Heart left ventricle (tissue), 16 donors: ENCODE measurements at regions not wholly inside any gene's neighbourhood (a gene's known extent, or its start where the extent isn't known, plus 50 kb on each side); places are given as distances from the start of the nearest gene placed in this dataset.

Experiments
- ATAC-seq, 4 donors: fragments of 200-7000 bp; cut with Tn5 transposase; one replicate each; pipeline ENCODE4 v1.9.1; 2020 to 2022; ENCODE audit warnings: moderate library complexity in 4 of 4, mild to moderate bottlenecking in 3 of 4, moderate number of reproducible peaks in 1 of 4
- DNase-seq, 5 donors: peaks; one replicate each; pipeline ENCODE4 v3.0.0-alpha.2; 2020
- H3K27ac ChIP-seq, 12 donors: fragments of 200-600 bp; sonication (generic) in 4 of 12; one replicate each; pipeline versions ENCODE4 v1.5.0 to v1.8.0; 2016 to 2022; ENCODE audit warnings: mild to moderate bottlenecking in 2 of 12
- H3K27me3 ChIP-seq, 9 donors: fragments of 200-600 bp; sonication (generic) in 2 of 9; one replicate each; pipeline versions ENCODE4 v1.5.1 to v1.8.0; 2016 to 2022; ENCODE audit warnings: mild to moderate bottlenecking in 3 of 9
- H3K36me3 ChIP-seq, 9 donors: fragments of 200-600 bp; sonication (generic) in 2 of 9; one replicate each; pipeline versions ENCODE4 v1.5.0 to v1.8.0; 2018 to 2022; ENCODE audit warnings: mild to moderate bottlenecking in 2 of 9
- H3K4me1 ChIP-seq, 12 donors: fragments of 200-600 bp; sonication (generic) in 4 of 12; one replicate each; pipeline versions ENCODE4 v1.5.0 to v1.8.0; 2016 to 2022; ENCODE audit warnings: mild to moderate bottlenecking in 3 of 12
- H3K4me3 ChIP-seq, 12 donors: fragments of 200-600 bp; sonication (generic) in 4 of 12; one replicate each; pipeline versions ENCODE4 v1.5.0 to v1.8.0; 2017 to 2022; ENCODE audit warnings: mild to moderate bottlenecking in 9 of 12, moderate library complexity in 4 of 12
- H3K9me3 ChIP-seq, 12 donors: fragments of 200-600 bp; sonication (generic) in 4 of 12; one replicate each; pipeline versions ENCODE4 v1.5.0 to v1.8.0; 2016 to 2022; ENCODE audit warnings: mild to moderate bottlenecking in 1 of 12
- POLR2A ChIP-seq, 2 donors: fragments of 450-650 bp; IDR thresholded peaks; one replicate each; pipeline ENCODE4 v1.6.1; 2017; ENCODE audit warnings: antibody characterized with exemption in 2 of 2, mild to moderate bottlenecking in 2 of 2, moderate library complexity in 2 of 2
- WGBS, 4 donors: extraction: QIAGEN DNeasy Blood & Tissue Kit in 2 of 4; methylation state at CpG; one replicate each; pipeline versions ENCODE4 v1.1.5 to v1.1.7; 2013 to 2018; 5-methylcytosine and 5-hydroxymethylcytosine counted together
- intact Hi-C, 10 donors: fragments of 100-400 bp; cut with DNase I; formaldehyde crosslinking; loops; one replicate each; pipeline versions ENCODE4 v1.11.1 to v1.14.2; 2022
- TF ChIP-seq, protein P1 (sequence below), 12 donors: fragments of 200-600 bp; sonication (generic) in 4 of 12; IDR thresholded peaks; one replicate each; pipeline versions ENCODE4 v1.5.0 to v1.8.0; 2018 to 2022; ENCODE audit warnings: antibody characterized with exemption in 12 of 12, mild to moderate bottlenecking in 5 of 12
- donor health status: ischemic (EF 13 %, LVEDD 7.1; RV severe dilation, severe dysfunction).
- donor health status: healthy with polysubstance abuse.
- donor health status: DM: no; HTN: yes; CAD: no.
- donor health status: DM: no; HTN: no; CAD: no.
- donor health status: ischemic (EF 25% LVEDD 6.9; RV normal size, moderate dysfunction).
- donor health status: ischemic (EF 25% LVEDD 5.7; RV mildly dilated, moderate dysfunction).
- donor health status: healthy.
- donor health status: DM: yes; HTN: yes; CAD: no.
- donor health status: ischemic (EF 35%, LVEDD 5.7; RV mildly dilated, moderate dysfunction).
- donor health status: nonischemic (EF 11% LVEDD 7.7; RV severe dilation, severe dysfunction).
- donor health status: DM: yes; HTN: yes; CAD: no.
- donor health status: PGD.
- donor health status: ischemic (EF 29% LVEDD 5.4; RV normal size, mild dysfunction).
- donor health status: nonischemic (EF 23%, LVEDD 6.1; RV moderate dilation, normal function).

DNA sequence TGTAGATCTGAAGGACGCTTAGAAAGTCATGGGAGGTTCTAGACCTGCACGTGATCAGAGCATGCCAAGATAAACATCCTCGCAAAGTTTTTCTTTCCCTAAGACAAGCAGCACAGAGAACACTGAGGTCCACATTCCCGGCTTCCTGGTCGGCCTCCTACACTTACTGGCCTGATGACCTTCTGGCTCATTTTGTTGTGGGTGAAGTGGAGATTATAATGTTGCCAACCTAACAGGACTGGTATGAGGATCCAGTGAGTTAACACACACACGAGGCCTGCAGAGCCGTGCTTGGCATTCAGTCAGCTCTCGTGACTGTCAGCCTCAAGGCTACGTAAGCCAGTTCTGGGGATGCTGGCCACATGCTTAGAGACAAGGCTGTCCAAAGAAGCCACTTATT, 186.0 kb downstream of the TENT4A start:
- H3K27me3 ChIP-seq: no peaks in the 10 kb centered on the region
- 33 to 60% (median 42%) methylated on average over 9 of the region's 9 CpGs for WGBS, 4 donors
- no peak overlapping the region for H3K4me3 ChIP-seq
- peak overlapping the region in 1 of 12 donors; percentile 46 for H3K27ac ChIP-seq
- H3K9me3 ChIP-seq: peaks cover 0 to 10% (median 0%) of the 10 kb centered on the region in 12 donors
- ATAC-seq (peak in 3 of 4 donors; percentile 77 to 81 (median 77)), DNase-seq (peak in 2 of 5 donors; percentile 15 to 57)
- H3K4me1 ChIP-seq: no peaks in the 10 kb centered on the region
- H3K36me3 ChIP-seq: no peaks in the 10 kb centered on the region
- TF ChIP-seq, protein P1, sequence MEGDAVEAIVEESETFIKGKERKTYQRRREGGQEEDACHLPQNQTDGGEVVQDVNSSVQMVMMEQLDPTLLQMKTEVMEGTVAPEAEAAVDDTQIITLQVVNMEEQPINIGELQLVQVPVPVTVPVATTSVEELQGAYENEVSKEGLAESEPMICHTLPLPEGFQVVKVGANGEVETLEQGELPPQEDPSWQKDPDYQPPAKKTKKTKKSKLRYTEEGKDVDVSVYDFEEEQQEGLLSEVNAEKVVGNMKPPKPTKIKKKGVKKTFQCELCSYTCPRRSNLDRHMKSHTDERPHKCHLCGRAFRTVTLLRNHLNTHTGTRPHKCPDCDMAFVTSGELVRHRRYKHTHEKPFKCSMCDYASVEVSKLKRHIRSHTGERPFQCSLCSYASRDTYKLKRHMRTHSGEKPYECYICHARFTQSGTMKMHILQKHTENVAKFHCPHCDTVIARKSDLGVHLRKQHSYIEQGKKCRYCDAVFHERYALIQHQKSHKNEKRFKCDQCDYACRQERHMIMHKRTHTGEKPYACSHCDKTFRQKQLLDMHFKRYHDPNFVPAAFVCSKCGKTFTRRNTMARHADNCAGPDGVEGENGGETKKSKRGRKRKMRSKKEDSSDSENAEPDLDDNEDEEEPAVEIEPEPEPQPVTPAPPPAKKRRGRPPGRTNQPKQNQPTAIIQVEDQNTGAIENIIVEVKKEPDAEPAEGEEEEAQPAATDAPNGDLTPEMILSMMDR (IDR thresholded peaks at IDR 0.05): no peak
- no peak for TF ChIP-seq POLR2A (IDR thresholded peaks at IDR 0.05)
- intact Hi-C loops: no loop called here

DNA sequence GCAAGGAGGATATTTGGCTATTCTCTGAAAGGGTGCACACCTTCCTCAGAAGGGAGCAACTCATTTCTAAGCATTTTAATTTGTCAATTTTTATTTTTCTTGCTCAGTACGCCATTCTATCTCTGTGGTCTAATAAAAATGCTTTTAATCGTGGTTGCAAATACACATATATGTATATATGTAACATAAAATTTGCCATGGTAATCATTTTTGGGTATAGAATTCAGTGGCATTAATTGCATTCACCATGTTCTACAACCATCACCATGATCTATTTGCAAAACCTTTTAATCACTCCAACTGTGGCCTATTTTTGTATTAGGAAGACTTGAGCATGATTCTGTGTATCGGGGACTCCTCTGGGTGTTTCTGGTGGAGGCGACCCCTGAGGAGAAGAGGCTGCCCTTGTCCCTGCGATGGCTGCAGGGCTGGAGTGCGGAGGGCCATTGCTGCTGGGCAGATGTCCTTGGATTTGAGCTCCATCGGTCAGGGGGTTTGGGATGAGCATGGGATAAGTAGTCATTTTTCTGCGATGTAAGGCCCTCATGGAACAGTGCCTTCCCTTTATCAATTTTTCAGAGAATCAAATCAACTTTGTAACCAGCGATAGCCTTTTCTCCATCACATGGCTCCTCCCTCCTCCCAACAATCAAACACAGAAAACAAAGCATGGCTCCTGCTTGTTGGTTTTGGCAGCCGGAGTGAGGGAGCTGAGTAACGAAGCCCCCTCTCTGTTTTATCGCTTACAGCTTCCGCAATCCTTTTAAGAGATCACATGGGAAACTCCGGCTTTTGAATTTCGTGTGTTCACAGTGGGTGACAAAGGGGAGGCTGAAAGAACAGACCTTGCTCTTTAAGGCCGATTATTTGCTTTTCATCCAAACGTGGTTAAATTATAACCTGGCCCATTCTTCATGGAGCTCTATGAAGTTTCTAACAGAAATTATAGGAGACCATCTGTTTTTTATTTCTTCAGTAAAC, 187.3 kb downstream of the TENT4A start:
- Histone ChIP-seq H3K36me3 (no peaks in the 10 kb centered on the region), H3K4me1 (peaks cover 0 to 3% (median 0%) of the 10 kb centered on the region in 12 donors), H3K4me3 (no peak overlapping the region), H3K9me3 (peaks cover 0 to 10% (median 0%) of the 10 kb centered on the region in 12 donors), H3K27ac (no peak overlapping the region), H3K27me3 (no peaks in the 10 kb centered on the region)
- intact Hi-C loops: no loop called here
- DNase-seq (no peak), ATAC-seq (no peak)
- TF ChIP-seq POLR2A (IDR thresholded peaks at IDR 0.05): no peak
- TF ChIP-seq, protein P1 (IDR thresholded peaks at IDR 0.05): no peak
- WGBS, 4 donors: 81 to 84% (median 82%) methylated on average over 17 of the region's 17 CpGs

DNA sequence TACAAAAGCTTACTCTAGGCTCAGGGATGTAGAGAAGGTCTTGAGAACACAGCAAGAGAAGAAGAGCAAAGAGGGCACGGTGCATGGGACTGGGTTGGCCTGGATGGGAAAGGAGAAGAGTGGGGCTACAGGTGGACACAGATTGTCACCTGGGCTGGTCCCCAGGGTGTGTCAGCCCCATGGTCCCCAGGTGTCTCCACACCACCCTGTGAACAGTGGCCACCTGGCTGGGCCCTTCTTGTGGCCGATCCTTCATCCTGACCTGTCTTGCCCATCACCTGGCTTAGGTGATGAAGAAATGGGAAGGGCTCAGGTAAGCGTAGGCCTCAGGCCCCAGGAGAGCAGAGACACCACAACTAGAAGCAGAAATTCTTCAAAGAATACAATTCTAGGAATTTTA, 188.9 kb downstream of the TENT4A start:
- intact Hi-C loops: no loop called here
- peaks cover 0 to 6% (median 0%) of the 10 kb centered on the region in 9 donors for H3K27me3 ChIP-seq
- DNase-seq: no peak
- peaks cover 0 to 3% (median 0%) of the 10 kb centered on the region in 12 donors for H3K4me1 ChIP-seq
- no peak for ATAC-seq
- peaks cover 0 to 8% (median 0%) of the 10 kb centered on the region in 12 donors for H3K9me3 ChIP-seq
- 75 to 82% (median 80%) methylated on average over 3 of the region's 3 CpGs for WGBS, 4 donors
- TF ChIP-seq, protein P1 (IDR thresholded peaks at IDR 0.05): no peak
- no peak for TF ChIP-seq POLR2A (IDR thresholded peaks at IDR 0.05)
- peak overlapping the region in 1 of 12 donors; percentile 51 for H3K27ac ChIP-seq
- H3K4me3 ChIP-seq: no peak overlapping the region
- H3K36me3 ChIP-seq: no peaks in the 10 kb centered on the region

DNA sequence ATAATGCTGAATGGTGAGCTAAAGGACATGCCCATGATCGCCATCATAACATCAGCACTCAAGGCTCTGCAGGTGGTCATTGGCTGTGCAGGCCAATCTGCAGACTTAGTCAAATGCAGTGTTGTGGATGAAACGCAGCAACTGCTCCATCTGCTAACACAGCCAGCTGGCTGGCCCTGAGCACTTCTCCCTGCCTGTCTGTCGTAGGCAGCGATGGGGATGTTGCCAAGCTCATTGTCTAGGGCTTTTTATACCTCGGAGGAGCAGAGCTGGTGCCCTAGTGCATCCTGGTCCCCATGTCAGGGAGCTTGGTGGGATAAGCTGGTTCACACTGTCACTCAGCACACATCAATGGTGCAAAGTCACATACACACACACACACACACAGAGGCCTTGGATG, 189.4 kb downstream of the TENT4A start:
- WGBS, 4 donors: 61 to 84% (median 80%) methylated on average over 5 of the region's 5 CpGs
- Histone ChIP-seq H3K36me3 (no peaks in the 10 kb centered on the region), H3K27ac (no peak overlapping the region), H3K4me1 (peaks cover 0 to 3% (median 0%) of the 10 kb centered on the region in 12 donors), H3K27me3 (peaks cover 0 to 9% (median 0%) of the 10 kb centered on the region in 9 donors), H3K9me3 (peaks cover 0 to 3% (median 0%) of the 10 kb centered on the region in 12 donors), H3K4me3 (no peak overlapping the region)
- peak in 3 of 4 donors; percentile 9 to 53 (median 31) for ATAC-seq
- TF ChIP-seq POLR2A (IDR thresholded peaks at IDR 0.05): no peak
- TF ChIP-seq, protein P1 (IDR thresholded peaks at IDR 0.05): no peak
- DNase-seq: peak in 3 of 5 donors; percentile 10 to 33 (median 29)
- intact Hi-C loops: no loop called here
